ENCODE measurements at regions not wholly inside any gene's neighbourhood (a gene's known extent, or its start where the extent isn't known, plus 50 kb on each side); places are given as distances from the start of the nearest gene placed in this dataset.

DNA sequence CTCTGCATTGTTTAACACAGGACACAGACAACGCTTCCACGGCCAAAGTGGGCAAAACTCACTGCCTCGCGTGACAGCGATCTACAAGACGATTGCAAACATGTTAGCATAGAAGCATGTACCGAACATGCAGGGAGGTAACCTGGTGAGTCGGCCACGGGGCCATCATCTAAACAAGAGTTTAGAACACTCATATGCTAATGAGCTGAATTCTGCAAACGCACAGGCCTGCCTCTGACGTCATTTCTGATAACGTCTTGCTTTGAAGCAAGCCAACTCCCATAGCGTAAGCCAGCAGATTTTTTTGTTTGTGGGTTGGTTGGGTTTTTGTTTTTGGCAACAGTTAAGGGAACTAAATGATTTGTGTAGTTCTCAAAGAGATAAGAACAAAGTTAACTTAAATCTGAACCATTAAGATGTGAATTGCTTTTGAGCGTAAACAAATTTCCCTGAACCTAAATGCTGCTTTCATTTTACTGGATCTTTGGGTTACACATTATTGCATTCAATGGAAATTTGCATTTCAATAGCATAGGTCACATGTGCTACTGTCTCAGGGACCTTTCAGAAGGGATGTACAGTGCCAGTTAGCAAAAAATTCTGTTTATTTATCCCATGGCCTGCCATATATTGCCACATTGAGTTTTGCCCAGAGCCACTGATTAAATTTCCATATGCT is 184.5 kb upstream of the PDE10A start:
- intact Hi-C loops (cut with micrococcal nuclease): no loop called here
- H3K36me3 ChIP-seq (replicated peaks in 1 of 2; ENCODE audit: control insufficient read depth in 1 of 2, insufficient read depth in 2 of 2, low read length in 2 of 2): no peaks in the 10 kb centered on the region

More for the DNA sequence above, 184.5 kb upstream of the PDE10A start:
- H3K9me3 ChIP-seq (replicated peaks in 1 of 2; ENCODE audit: control insufficient read depth in 1 of 2, insufficient read depth in 1 of 2, low read length in 2 of 2): no peaks in the 10 kb centered on the region
- Mint-ChIP-seq H3K4me1 (no peaks in the 10 kb centered on the region), H3K4me3 (no peak overlapping the region), H3K27ac (peak overlapping the region in 1 of 7 donors; percentile 0), H3K9me3 (peaks cover 0 to 6% (median 0%) of the 10 kb centered on the region in 7 donors), H3K27me3 (ENCODE audit: low read depth in 3 of 3) (peaks cover 26 to 60% (median 41%) of the 10 kb centered on the region in 3 donors), H3K36me3 (no peaks in the 10 kb centered on the region)
- H3K4me1 ChIP-seq (ENCODE audit: control insufficient read depth in 1 of 2, insufficient read depth in 2 of 2, low read length in 2 of 2): no peaks in the 10 kb centered on the region
- no peak overlapping the region for H2AFZ ChIP-seq (ENCODE audit: insufficient read depth, low read depth, low read length, poor library complexity, severe bottlenecking)
- no peak overlapping the region for H3K4me3 ChIP-seq (replicated peaks in 1 of 3; ENCODE audit: low read depth in 2 of 3, low read length in 3 of 3)
- WGBS (ENCODE audit: insufficient coverage): 70% methylated on average over 9 of the region's 14 CpGs
- no peak overlapping the region for H3K9ac ChIP-seq (ENCODE audit: insufficient read depth, low read length, poor library complexity, severe bottlenecking)
- H4K20me1 ChIP-seq (ENCODE audit: insufficient read depth, low read length): no peaks in the 10 kb centered on the region
- no peak for TF ChIP-seq CTCF (IDR thresholded peaks at IDR 0.05)
- no peak overlapping the region for H3K4me2 ChIP-seq (replicated peaks; ENCODE audit: extremely low read depth, low read length, poor library complexity, severe bottlenecking)
- no peak overlapping the region for H3K27ac ChIP-seq (ENCODE audit: low read depth in 1 of 2, low read length in 2 of 2)
- no peak for DNase-seq
- peaks cover 22 to 57% of the 10 kb centered on the region in 2 donors for H3K27me3 ChIP-seq (ENCODE audit: control insufficient read depth in 2 of 2, insufficient read depth in 2 of 2, low read length in 2 of 2)
- no peaks in the 10 kb centered on the region for H3K79me2 ChIP-seq (ENCODE audit: insufficient read depth, low read length)
